ENCODE measurements at regions not wholly inside any gene's neighbourhood (a gene's known extent, or its start where the extent isn't known, plus 50 kb on each side); places are given as distances from the start of the nearest gene placed in this dataset.

DNA sequence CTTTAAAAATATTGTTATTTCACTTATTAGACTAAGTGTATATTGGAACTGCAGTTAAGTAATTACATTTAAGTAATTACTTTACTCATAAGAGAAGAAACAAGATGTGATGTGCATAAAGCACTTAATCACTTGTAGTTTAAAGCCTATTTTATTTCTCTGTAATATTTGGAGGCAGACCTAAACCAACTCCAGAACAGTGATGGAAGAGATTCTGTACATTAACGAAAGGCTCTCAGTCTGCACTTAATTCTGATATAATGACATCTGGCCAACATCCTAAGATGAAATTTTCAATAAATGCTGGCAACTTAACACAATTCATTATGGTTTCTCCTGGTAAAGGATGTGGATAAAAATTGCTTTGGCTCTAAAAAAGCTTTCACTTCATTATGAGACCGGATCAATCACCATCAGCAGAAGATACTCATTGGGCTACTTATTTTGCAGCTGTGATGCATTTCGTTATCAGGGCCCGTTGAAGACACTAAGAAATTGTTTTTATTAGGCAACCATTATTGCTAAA lies 342.6 kb downstream of the C4orf33 start:
- Histone ChIP-seq H3K9me2 (ENCODE audit: insufficient read depth, low read length) (no peaks in the 10 kb centered on the region), H3K36me3 (ENCODE audit: insufficient read depth, low read length) (no peaks in the 10 kb centered on the region), H3K79me2 (replicated peaks; ENCODE audit: insufficient read depth, low read length) (no peaks in the 10 kb centered on the region), H3K4me2 (ENCODE audit: low read length) (no peak overlapping the region), H3F3A (ENCODE audit: insufficient read depth, low read length, poor library complexity, severe bottlenecking) (no peaks in the 10 kb centered on the region), H2AFZ (ENCODE audit: low read depth, low read length) (no peak overlapping the region), H3K9ac (ENCODE audit: low read length) (no peak overlapping the region), H3K9me3 (ENCODE audit: low read length) (no peaks in the 10 kb centered on the region), H3K27ac (ENCODE audit: low read length) (no peak overlapping the region), H4K20me1 (ENCODE audit: insufficient read depth) (no peaks in the 10 kb centered on the region), H3K4me3 (ENCODE audit: low read length) (no peak overlapping the region), H3K27me3 (ENCODE audit: insufficient read depth, low read depth, low read length) (no peaks in the 10 kb centered on the region)
- TF ChIP-seq EZH2 (IDR thresholded peaks at IDR 0.05; ENCODE audit: borderline replicate concordance, insufficient read depth, low read length, poor library complexity, severe bottlenecking) (no peak), EP300 (conservative IDR thresholded peaks at IDR 0.05; ENCODE audit: poor library complexity, severe bottlenecking) (no peak), TAF1 (IDR thresholded peaks at IDR 0.05; ENCODE audit: low read depth) (no peak), SMC3 (conservative IDR thresholded peaks at IDR 0.05; ENCODE audit: poor library complexity) (no peak), MXI1 (conservative IDR thresholded peaks at IDR 0.05; ENCODE audit: poor library complexity, severe bottlenecking) (no peak), RAD21 (conservative IDR thresholded peaks at IDR 0.05) (no peak), POLR2AphosphoS5 (IDR thresholded peaks at IDR 0.05) (no peak)
- TF ChIP-seq, protein P1, sequence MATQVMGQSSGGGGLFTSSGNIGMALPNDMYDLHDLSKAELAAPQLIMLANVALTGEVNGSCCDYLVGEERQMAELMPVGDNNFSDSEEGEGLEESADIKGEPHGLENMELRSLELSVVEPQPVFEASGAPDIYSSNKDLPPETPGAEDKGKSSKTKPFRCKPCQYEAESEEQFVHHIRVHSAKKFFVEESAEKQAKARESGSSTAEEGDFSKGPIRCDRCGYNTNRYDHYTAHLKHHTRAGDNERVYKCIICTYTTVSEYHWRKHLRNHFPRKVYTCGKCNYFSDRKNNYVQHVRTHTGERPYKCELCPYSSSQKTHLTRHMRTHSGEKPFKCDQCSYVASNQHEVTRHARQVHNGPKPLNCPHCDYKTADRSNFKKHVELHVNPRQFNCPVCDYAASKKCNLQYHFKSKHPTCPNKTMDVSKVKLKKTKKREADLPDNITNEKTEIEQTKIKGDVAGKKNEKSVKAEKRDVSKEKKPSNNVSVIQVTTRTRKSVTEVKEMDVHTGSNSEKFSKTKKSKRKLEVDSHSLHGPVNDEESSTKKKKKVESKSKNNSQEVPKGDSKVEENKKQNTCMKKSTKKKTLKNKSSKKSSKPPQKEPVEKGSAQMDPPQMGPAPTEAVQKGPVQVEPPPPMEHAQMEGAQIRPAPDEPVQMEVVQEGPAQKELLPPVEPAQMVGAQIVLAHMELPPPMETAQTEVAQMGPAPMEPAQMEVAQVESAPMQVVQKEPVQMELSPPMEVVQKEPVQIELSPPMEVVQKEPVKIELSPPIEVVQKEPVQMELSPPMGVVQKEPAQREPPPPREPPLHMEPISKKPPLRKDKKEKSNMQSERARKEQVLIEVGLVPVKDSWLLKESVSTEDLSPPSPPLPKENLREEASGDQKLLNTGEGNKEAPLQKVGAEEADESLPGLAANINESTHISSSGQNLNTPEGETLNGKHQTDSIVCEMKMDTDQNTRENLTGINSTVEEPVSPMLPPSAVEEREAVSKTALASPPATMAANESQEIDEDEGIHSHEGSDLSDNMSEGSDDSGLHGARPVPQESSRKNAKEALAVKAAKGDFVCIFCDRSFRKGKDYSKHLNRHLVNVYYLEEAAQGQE (IDR thresholded peaks at IDR 0.05; ENCODE audit: borderline replicate concordance) = no peak
- TF ChIP-seq, protein P2, sequence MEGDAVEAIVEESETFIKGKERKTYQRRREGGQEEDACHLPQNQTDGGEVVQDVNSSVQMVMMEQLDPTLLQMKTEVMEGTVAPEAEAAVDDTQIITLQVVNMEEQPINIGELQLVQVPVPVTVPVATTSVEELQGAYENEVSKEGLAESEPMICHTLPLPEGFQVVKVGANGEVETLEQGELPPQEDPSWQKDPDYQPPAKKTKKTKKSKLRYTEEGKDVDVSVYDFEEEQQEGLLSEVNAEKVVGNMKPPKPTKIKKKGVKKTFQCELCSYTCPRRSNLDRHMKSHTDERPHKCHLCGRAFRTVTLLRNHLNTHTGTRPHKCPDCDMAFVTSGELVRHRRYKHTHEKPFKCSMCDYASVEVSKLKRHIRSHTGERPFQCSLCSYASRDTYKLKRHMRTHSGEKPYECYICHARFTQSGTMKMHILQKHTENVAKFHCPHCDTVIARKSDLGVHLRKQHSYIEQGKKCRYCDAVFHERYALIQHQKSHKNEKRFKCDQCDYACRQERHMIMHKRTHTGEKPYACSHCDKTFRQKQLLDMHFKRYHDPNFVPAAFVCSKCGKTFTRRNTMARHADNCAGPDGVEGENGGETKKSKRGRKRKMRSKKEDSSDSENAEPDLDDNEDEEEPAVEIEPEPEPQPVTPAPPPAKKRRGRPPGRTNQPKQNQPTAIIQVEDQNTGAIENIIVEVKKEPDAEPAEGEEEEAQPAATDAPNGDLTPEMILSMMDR (IDR thresholded peaks at IDR 0.05; ENCODE audit: poor library complexity, severe bottlenecking) = no peak

DNA sequence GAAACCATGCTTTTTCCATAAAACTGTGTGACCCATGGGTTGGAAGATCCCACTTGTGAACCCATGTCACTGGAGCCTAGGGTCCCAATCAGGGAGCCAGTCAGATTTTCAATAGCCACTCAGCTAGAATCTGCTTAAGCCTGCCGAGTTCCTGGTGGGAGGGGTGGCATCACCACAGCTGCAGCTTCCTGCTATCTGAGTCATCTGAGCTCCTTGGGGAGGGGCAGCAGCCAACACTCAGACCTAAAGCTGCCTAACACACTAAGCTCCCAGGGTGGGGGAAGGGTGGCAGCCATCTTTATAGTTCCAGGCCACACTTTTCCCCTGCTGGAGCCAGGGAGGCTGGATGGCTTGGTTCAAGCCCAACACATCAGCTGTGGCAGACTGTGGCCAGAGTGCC lies 350.1 kb downstream of the C4orf33 start:
- Histone ChIP-seq H3F3A (ENCODE audit: insufficient read depth, low read length, poor library complexity, severe bottlenecking) (no peaks in the 10 kb centered on the region), H2AFZ (ENCODE audit: low read depth, low read length) (no peak overlapping the region)

More for the DNA sequence above, 350.1 kb downstream of the C4orf33 start:
- H3K9me3 ChIP-seq (ENCODE audit: low read length) = no peaks in the 10 kb centered on the region
- no peak for TF ChIP-seq RAD21 (conservative IDR thresholded peaks at IDR 0.05)
- TF ChIP-seq, protein P2 (IDR thresholded peaks at IDR 0.05; ENCODE audit: poor library complexity, severe bottlenecking) = no peak
- no peak for TF ChIP-seq EP300 (conservative IDR thresholded peaks at IDR 0.05; ENCODE audit: poor library complexity, severe bottlenecking)
- TF ChIP-seq SMC3 (conservative IDR thresholded peaks at IDR 0.05; ENCODE audit: poor library complexity) = no peak
- TF ChIP-seq, protein P1 (IDR thresholded peaks at IDR 0.05; ENCODE audit: borderline replicate concordance) = no peak
- no peak for TF ChIP-seq TAF1 (IDR thresholded peaks at IDR 0.05; ENCODE audit: low read depth)
- TF ChIP-seq MXI1 (conservative IDR thresholded peaks at IDR 0.05; ENCODE audit: poor library complexity, severe bottlenecking) = no peak
- no peak for TF ChIP-seq POLR2AphosphoS5 (IDR thresholded peaks at IDR 0.05)
- TF ChIP-seq EZH2 (IDR thresholded peaks at IDR 0.05; ENCODE audit: borderline replicate concordance, insufficient read depth, low read length, poor library complexity, severe bottlenecking) = no peak
- H3K9me2 ChIP-seq (ENCODE audit: insufficient read depth, low read length) = no peaks in the 10 kb centered on the region
- H3K27ac ChIP-seq (ENCODE audit: low read length) = no peak overlapping the region
- H3K4me3 ChIP-seq (ENCODE audit: low read length) = no peak overlapping the region
- no peaks in the 10 kb centered on the region for H3K79me2 ChIP-seq (replicated peaks; ENCODE audit: insufficient read depth, low read length)
- H3K9ac ChIP-seq (ENCODE audit: low read length) = no peak overlapping the region
- H3K36me3 ChIP-seq (ENCODE audit: insufficient read depth, low read length) = no peaks in the 10 kb centered on the region
- H3K27me3 ChIP-seq (ENCODE audit: insufficient read depth, low read depth, low read length) = no peaks in the 10 kb centered on the region
- H3K4me2 ChIP-seq (ENCODE audit: low read length) = no peak overlapping the region
- H4K20me1 ChIP-seq (ENCODE audit: insufficient read depth) = no peaks in the 10 kb centered on the region

Data from neural cell (in vitro differentiated cells).